A549 (cell line): ENCODE measurements at regions not wholly inside any gene's neighbourhood (a gene's known extent, or its start where the extent isn't known, plus 50 kb on each side); places are given as distances from the start of the nearest gene placed in this dataset.
"Not testable (repeated sequence)": the region's sequence is repeated elsewhere in the genome, so short reads cannot be mapped to it uniquely, and the experiment has no call there.

ENCODE experiments used
- ATAC-seq, 2 experiments: fragments of 200-7000 bp in 1 of 2; fragments of >200 bp in 1 of 2; cut with Nextera tagmentation in 1 of 2; cut with Tn5 transposase in 1 of 2; 3 replicates each; pipeline versions ENCODE4 v1.8.0 to v1.9.1; 2018 to 2020; ENCODE audit warnings: mild to moderate bottlenecking in 1 of 2, moderate library complexity in 1 of 2
- CTCF ChIA-PET: fragments of 300-600 bp; sonication (Branson Sonifier 250); formaldehyde crosslinking; extraction: SDS; loops from one replicate; lab custom pipeline; 2021; ENCODE audit warnings: antibody characterized with exemption, inconsistent platforms; lab: Yijun Ruan, JAX
- POLR2A ChIA-PET: fragments of 350-600 bp; formaldehyde crosslinking; extraction: SDS; loops from one replicate; lab custom pipeline; 2021; ENCODE audit warnings: antibody characterized with exemption, inconsistent platforms; lab: Yijun Ruan, JAX
- DNase-seq, 2 experiments: peaks; one replicate each; pipeline versions ENCODE4 v3.0.0 to v3.0.0-alpha.2; 2011 to 2016; ENCODE audit warnings: low read depth in 1 of 2, low spot score in 1 of 2
- FAIRE-seq: peaks from 2 replicates; lab custom pipeline; 2011; peaks lifted over from hg19 to GRCh38; lab: Jason Lieb, UNC
- H3K27ac ChIP-seq, 2 experiments: fragments of >200 bp; sonication (Bioruptor Twin); formaldehyde crosslinking; 3 replicates each; pipeline ENCODE4 v1.5.1; 2016 to 2017
- H3K4me1 ChIP-seq: fragments of >200 bp; sonication (Bioruptor Twin); formaldehyde crosslinking; 3 replicates; pipeline ENCODE4 v1.6.1; 2016
- H3K4me2 ChIP-seq: fragments of >200 bp; sonication (Bioruptor Twin); formaldehyde crosslinking; 3 replicates; pipeline ENCODE4 v1.6.1; 2016
- H3K4me3 ChIP-seq: fragments of >200 bp; sonication (Bioruptor Twin); formaldehyde crosslinking; 3 replicates; pipeline ENCODE4 v1.5.1; 2016
- H3K9me3 ChIP-seq: fragments of >200 bp; sonication (Bioruptor Twin); formaldehyde crosslinking; 3 replicates; pipeline ENCODE4 v1.6.1; 2016
- CBX8 ChIP-seq: fragments of 200-600 bp; sonication (generic); IDR thresholded peaks from 2 replicates; pipeline ENCODE4 v1.6.1; 2016
- CHD4 ChIP-seq: fragments of 200-600 bp; sonication (generic); IDR thresholded peaks from 2 replicates; pipeline ENCODE4 v1.6.1; 2016; ENCODE audit warnings: antibody characterized with exemption, mild to moderate bottlenecking, borderline replicate concordance
- EHMT2 ChIP-seq: fragments of 200-600 bp; sonication (generic); IDR thresholded peaks from 2 replicates; pipeline ENCODE4 v1.6.1; 2016; ENCODE audit warnings: antibody characterized with exemption, low read depth, mild to moderate bottlenecking, moderate library complexity
- EP300 ChIP-seq, 2 experiments: fragments of >200 bp; sonication (Bioruptor Twin); formaldehyde crosslinking; IDR thresholded peaks; 2 replicates in 1 of 2; 3 replicates in 1 of 2; pipeline ENCODE4 v1.6.1; 2016 to 2017
- FOSB ChIP-seq: fragments of 250-450 bp; sonication (Bioruptor Pico); IDR thresholded peaks from 2 replicates; pipeline ENCODE4 v1.5.0; 2020; ENCODE audit warnings: mild to moderate bottlenecking, moderate library complexity
- FOSL2 ChIP-seq, 2 experiments: fragments of 450-650 bp in 1 of 2; fragments of >200 bp in 1 of 2; sonication (Bioruptor Twin) in 1 of 2; formaldehyde crosslinking; IDR thresholded peaks; 2 replicates each; pipeline versions ENCODE4 v1.5.0 to v1.6.1; 2016 to 2020; ENCODE audit warnings: mild to moderate bottlenecking in 1 of 2, moderate library complexity in 1 of 2
- FOXS1 ChIP-seq: fragments of 250-450 bp; sonication (Bioruptor Pico); IDR thresholded peaks from 2 replicates; pipeline ENCODE4 v1.5.0; 2020; ENCODE audit warnings: mild to moderate bottlenecking, moderate library complexity
- HEYL ChIP-seq: fragments of 250-450 bp; sonication (Bioruptor Pico); IDR thresholded peaks from 2 replicates; pipeline ENCODE4 v1.8.0; 2021; ENCODE audit warnings: mild to moderate bottlenecking, moderate library complexity
- HOXB13 ChIP-seq: fragments of 250-450 bp; sonication (Bioruptor Pico); IDR thresholded peaks from 2 replicates; pipeline ENCODE4 v1.5.0; 2020; ENCODE audit warnings: low read depth, mild to moderate bottlenecking, moderate library complexity
- MYC ChIP-seq: IDR thresholded peaks from 2 replicates; pipeline ENCODE4 v1.6.1; 2012; ENCODE audit warnings: mild to moderate bottlenecking, inconsistent platforms, low read length, improper control_type of control experiment, borderline replicate concordance
- NFE2L2 ChIP-seq: fragments of 150-350 bp; conservative IDR thresholded peaks from 2 replicates; pipeline ENCODE4 v1.6.1; 2014; ENCODE audit warnings: low read length
- NPAS2 ChIP-seq: fragments of 250-450 bp; sonication (Bioruptor Pico); IDR thresholded peaks from 2 replicates; pipeline ENCODE4 v1.8.0; 2022; ENCODE audit warnings: mild to moderate bottlenecking, moderate library complexity, borderline replicate concordance
- NR3C1 ChIP-seq: fragments of >200 bp; sonication (Bioruptor Twin); formaldehyde crosslinking; IDR thresholded peaks from 3 replicates; pipeline ENCODE4 v1.6.1; 2017
- RAD21 ChIP-seq, 2 experiments: fragments of >200 bp in 1 of 2; sonication (Bioruptor Twin) in 1 of 2; formaldehyde crosslinking in 1 of 2; IDR thresholded peaks in 1 of 2; conservative IDR thresholded peaks in 1 of 2; 2 replicates in 1 of 2; 3 replicates in 1 of 2; pipeline ENCODE4 v1.6.1; 2012 to 2018; ENCODE audit warnings: inconsistent platforms in 1 of 2
- RCOR1 ChIP-seq: fragments of 150-350 bp; IDR thresholded peaks from 2 replicates; pipeline ENCODE4 v1.6.1; 2014; ENCODE audit warnings: antibody characterized with exemption, low read length, low read depth
- TFCP2L1 ChIP-seq: fragments of 250-450 bp; sonication (Bioruptor Pico); IDR thresholded peaks from 2 replicates; pipeline ENCODE4 v1.5.0; 2021; ENCODE audit warnings: mild to moderate bottlenecking
- ZC3H11A ChIP-seq: fragments of 450-650 bp; IDR thresholded peaks from 2 replicates; pipeline ENCODE4 v1.6.1; 2014; ENCODE audit warnings: antibody characterized with exemption, mild to moderate bottlenecking
- ZNF302 ChIP-seq: fragments of 250-450 bp; sonication (Bioruptor Pico); IDR thresholded peaks from 2 replicates; pipeline ENCODE4 v1.9.0; 2021; ENCODE audit warnings: inconsistent platforms, mild to moderate bottlenecking, moderate library complexity
- ZSCAN20 ChIP-seq: fragments of 250-450 bp; sonication (Bioruptor Pico); IDR thresholded peaks from 2 replicates; pipeline ENCODE4 v1.8.0; 2022; ENCODE audit warnings: mild to moderate bottlenecking, moderate library complexity
- WGBS: methylation state at CpG from one replicate; pipeline ENCODE4 v1.1.6; 2017; ENCODE audit errors: missing lambda C conversion rate; 5-methylcytosine and 5-hydroxymethylcytosine counted together
- TF ChIP-seq, protein P1 (sequence below): IDR thresholded peaks from 2 replicates; pipeline ENCODE4 v1.6.1; 2012
- TF ChIP-seq, protein P2 (sequence below): fragments of 250-450 bp; sonication (Bioruptor Pico); IDR thresholded peaks from 2 replicates; pipeline ENCODE4 v1.5.0; 2020; ENCODE audit warnings: low read depth, mild to moderate bottlenecking, moderate library complexity
- TF ChIP-seq, protein P3 (sequence below): fragments of >200 bp; sonication (Bioruptor Twin); formaldehyde crosslinking; IDR thresholded peaks from 2 replicates; pipeline ENCODE4 v1.6.1; 2016
- TF ChIP-seq, protein P4 (sequence below): IDR thresholded peaks from 2 replicates; pipeline ENCODE4 v1.6.1; 2012
- TF ChIP-seq, protein P5 (sequence below): fragments of 450-650 bp; IDR thresholded peaks from 2 replicates; pipeline ENCODE4 v1.6.1; 2014; ENCODE audit warnings: antibody characterized with exemption
- TF ChIP-seq, protein P6 (sequence below): fragments of 250-450 bp; sonication (Bioruptor Pico); IDR thresholded peaks from 2 replicates; pipeline ENCODE4 v1.5.0; 2021; ENCODE audit warnings: mild to moderate bottlenecking, moderate library complexity, borderline replicate concordance

DNA sequence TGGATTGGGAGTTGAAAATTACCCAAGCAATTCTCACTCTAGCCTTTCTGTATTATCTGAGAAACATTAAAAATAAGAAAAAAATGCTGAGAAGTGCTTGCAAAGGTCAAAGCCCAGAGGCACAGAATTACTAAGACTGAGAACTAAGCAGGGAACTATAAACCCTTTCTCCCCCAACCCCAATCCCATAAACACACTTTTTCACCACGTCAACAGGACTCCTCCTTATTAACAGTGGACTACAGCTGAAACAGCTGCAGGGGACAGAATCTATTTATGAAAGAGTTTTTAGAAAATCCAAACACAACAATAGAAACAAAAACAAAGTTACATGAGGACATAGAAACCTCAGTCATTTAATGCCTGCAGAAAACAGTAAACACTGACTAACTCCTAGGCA, 984.1 kb downstream of the TRAM1L1 start:
- POLR2A ChIA-PET = no interaction called here

DNA sequence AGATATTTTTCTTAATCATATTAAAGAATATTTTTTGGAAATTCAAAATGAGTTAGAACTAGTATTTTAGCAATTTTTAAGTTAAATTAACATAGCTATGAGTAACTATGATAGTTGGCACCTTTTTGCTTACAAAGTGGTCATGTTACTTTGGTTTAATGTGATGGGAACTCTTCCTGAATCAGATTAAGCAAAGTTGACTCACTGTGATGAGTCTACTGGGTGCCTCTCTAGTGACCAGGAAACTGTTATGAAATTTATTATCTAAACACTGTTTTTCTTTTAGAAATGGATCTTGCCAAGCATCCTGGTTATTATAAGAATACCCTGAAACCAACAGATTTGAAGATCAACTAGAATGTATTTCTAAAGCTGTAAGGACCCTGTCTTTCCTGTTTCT, 985.8 kb downstream of the TRAM1L1 start:
- no peak overlapping the region for H3K4me2 ChIP-seq
- no peaks in the 10 kb centered on the region for H3K4me1 ChIP-seq
- no peak overlapping the region for H3K27ac ChIP-seq
- H3K9me3 ChIP-seq = no peaks in the 10 kb centered on the region
- ChIA-PET CTCF (no interaction called here), POLR2A (no interaction called here)
- no peak for DNase-seq
- no peak overlapping the region for H3K4me3 ChIP-seq
- FAIRE-seq = no peak
- ATAC-seq = no peak
- TF ChIP-seq EP300 (IDR thresholded peaks at IDR 0.05) (no peak), FOSB (CRISPR knock-in tag) (no peak), EHMT2 (no peak), CHD4 (no peak)

More for the DNA sequence above, 984.1 kb downstream of the TRAM1L1 start:
- FAIRE-seq (no peak), ATAC-seq (no peak), DNase-seq (no peak)
- WGBS = 20% methylated on average over 1 of the region's 1 CpG
- H3K9me3 ChIP-seq = no peaks in the 10 kb centered on the region
- TF ChIP-seq, protein P1, sequence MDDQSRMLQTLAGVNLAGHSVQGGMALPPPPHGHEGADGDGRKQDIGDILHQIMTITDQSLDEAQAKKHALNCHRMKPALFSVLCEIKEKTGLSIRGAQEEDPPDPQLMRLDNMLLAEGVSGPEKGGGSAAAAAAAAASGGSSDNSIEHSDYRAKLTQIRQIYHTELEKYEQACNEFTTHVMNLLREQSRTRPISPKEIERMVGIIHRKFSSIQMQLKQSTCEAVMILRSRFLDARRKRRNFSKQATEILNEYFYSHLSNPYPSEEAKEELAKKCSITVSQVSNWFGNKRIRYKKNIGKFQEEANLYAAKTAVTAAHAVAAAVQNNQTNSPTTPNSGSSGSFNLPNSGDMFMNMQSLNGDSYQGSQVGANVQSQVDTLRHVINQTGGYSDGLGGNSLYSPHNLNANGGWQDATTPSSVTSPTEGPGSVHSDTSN = no peak
- TF ChIP-seq CBX8 = no peak
- TF ChIP-seq CHD4 = no peak
- TF ChIP-seq RCOR1 = no peak
- TF ChIP-seq ZSCAN20 (CRISPR knock-in tag) = no peak
- no peak overlapping the region for H3K4me3 ChIP-seq
- H3K27ac ChIP-seq = no peak overlapping the region
- CTCF ChIA-PET = no interaction called here
- H3K4me1 ChIP-seq = no peaks in the 10 kb centered on the region
- no peak overlapping the region for H3K4me2 ChIP-seq

DNA sequence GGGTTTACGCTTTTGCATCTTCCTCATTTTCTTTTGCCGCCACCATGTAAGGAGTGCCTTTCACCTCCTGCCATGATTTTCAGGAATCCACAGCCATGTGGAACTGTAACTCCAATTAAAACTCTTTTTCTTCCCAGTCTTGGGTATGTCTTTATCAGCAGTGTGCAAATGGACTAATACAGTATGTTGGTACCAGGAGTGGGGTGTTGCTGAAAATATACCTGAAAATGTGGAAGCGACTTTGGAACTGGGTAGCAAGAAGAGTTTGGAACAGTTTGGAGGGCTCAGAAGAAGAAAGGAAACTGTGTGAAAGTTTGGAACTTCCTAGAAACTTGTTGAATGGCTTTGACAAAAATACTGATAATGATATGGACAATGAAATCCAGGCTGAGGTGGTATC, 983.9 kb upstream of the NDST4 start:
- ATAC-seq, H3K4me2 ChIP-seq, H3K4me3 ChIP-seq, DNase-seq, H3K9me3 ChIP-seq, H3K4me1 ChIP-seq, H3K27ac ChIP-seq, CTCF ChIA-PET, FAIRE-seq, POLR2A ChIA-PET: not testable (repeated sequence)
- 61% methylated on average over 3 of the region's 3 CpGs for WGBS

DNA sequence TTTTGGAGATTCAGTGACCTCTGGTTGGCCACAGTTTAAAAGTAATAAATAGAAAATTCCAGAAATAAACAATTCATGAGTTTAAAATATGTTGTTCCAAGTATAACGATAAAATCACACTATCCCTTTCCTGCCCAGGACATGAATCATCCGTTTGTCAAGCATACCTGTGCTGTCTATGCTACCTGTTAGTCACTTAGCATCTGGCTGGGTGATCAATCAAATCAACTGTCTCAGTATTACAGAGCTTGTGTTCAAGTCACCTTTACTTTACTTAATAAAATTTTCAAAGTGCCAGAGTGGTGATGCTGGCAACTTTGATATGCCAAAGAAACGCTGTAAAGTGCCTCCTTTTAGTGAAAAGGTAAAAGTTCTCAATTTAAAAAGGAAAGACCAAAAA, 979.5 kb upstream of the NDST4 start:
- no peak for DNase-seq
- TF ChIP-seq ZNF302 (CRISPR knock-in tag) (no peak), NFE2L2 (no peak), EHMT2 (no peak), ZC3H11A (no peak), HOXB13 (no peak), TFCP2L1 (CRISPR knock-in tag) (no peak), NR3C1 (no peak), RAD21 (conservative IDR thresholded peaks at IDR 0.05 in 1 of 2, IDR thresholded peaks at IDR 0.05 in 1 of 2) (no peak), MYC (no peak), FOSL2 (IDR thresholded peaks at IDR 0.05) (no peak), FOSL2 (CRISPR knock-in tag; IDR thresholded peaks at IDR 0.05) (no peak), CBX8 (no peak), NPAS2 (CRISPR knock-in tag) (no peak), HEYL (CRISPR knock-in tag) (no peak), FOXS1 (CRISPR knock-in tag) (no peak)
- TF ChIP-seq, protein P2, sequence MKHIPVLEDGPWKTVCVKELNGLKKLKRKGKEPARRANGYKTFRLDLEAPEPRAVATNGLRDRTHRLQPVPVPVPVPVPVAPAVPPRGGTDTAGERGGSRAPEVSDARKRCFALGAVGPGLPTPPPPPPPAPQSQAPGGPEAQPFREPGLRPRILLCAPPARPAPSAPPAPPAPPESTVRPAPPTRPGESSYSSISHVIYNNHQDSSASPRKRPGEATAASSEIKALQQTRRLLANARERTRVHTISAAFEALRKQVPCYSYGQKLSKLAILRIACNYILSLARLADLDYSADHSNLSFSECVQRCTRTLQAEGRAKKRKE (CRISPR knock-in tag) = no peak
- TF ChIP-seq, protein P3, sequence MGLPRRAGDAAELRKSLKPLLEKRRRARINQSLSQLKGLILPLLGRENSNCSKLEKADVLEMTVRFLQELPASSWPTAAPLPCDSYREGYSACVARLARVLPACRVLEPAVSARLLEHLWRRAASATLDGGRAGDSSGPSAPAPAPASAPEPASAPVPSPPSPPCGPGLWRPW = no peak
- TF ChIP-seq, protein P4, sequence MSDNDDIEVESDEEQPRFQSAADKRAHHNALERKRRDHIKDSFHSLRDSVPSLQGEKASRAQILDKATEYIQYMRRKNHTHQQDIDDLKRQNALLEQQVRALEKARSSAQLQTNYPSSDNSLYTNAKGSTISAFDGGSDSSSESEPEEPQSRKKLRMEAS = no peak
- TF ChIP-seq, protein P5, sequence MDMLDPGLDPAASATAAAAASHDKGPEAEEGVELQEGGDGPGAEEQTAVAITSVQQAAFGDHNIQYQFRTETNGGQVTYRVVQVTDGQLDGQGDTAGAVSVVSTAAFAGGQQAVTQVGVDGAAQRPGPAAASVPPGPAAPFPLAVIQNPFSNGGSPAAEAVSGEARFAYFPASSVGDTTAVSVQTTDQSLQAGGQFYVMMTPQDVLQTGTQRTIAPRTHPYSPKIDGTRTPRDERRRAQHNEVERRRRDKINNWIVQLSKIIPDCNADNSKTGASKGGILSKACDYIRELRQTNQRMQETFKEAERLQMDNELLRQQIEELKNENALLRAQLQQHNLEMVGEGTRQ = no peak
- TF ChIP-seq, protein P6, sequence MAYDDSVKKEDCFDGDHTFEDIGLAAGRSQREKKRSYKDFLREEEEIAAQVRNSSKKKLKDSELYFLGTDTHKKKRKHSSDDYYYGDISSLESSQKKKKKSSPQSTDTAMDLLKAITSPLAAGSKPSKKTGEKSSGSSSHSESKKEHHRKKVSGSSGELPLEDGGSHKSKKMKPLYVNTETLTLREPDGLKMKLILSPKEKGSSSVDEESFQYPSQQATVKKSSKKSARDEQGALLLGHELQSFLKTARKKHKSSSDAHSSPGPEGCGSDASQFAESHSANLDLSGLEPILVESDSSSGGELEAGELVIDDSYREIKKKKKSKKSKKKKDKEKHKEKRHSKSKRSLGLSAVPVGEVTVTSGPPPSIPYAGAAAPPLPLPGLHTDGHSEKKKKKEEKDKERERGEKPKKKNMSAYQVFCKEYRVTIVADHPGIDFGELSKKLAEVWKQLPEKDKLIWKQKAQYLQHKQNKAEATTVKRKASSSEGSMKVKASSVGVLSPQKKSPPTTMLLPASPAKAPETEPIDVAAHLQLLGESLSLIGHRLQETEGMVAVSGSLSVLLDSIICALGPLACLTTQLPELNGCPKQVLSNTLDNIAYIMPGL (CRISPR knock-in tag) = no peak
- FAIRE-seq = no peak
- H3K4me3 ChIP-seq = no peak overlapping the region
- 9% methylated on average over 3 of the region's 3 CpGs for WGBS
- no peaks in the 10 kb centered on the region for H3K4me1 ChIP-seq
- H3K27ac ChIP-seq = no peak overlapping the region
- ATAC-seq = no peak
- H3K4me2 ChIP-seq = no peak overlapping the region
- ChIA-PET CTCF (no interaction called here), POLR2A (no interaction called here)
- no peaks in the 10 kb centered on the region for H3K9me3 ChIP-seq
